ENCODE measurements at regions not wholly inside any gene's neighbourhood (a gene's known extent, or its start where the extent isn't known, plus 50 kb on each side); places are given as distances from the start of the nearest gene placed in this dataset.

GRCh38 chr2:113838744-113839444 is 51.0 kb upstream of the ACTR3 start:
- no peak overlapping the region for H3K4ac ChIP-seq (ENCODE audit: low read depth, low read length)
- H3K18ac ChIP-seq (ENCODE audit: low read length) = no peak overlapping the region
- no peak overlapping the region for H2AFZ ChIP-seq (ENCODE audit: insufficient read depth, low read length, poor library complexity)
- no peak overlapping the region for H4K12ac ChIP-seq (ENCODE audit: low read depth, low read length)
- no peak overlapping the region for H3K27ac ChIP-seq (ENCODE audit: low read depth, low read length)
- no peaks in the 10 kb centered on the region for H3K9me3 ChIP-seq (ENCODE audit: insufficient read depth, low read depth, low read length)
- H3K4me3 ChIP-seq (ENCODE audit: low read depth, low read length) = no peak overlapping the region
- no peak overlapping the region for H2BK5ac ChIP-seq (ENCODE audit: low read depth, low read length, poor library complexity)
- no peaks in the 10 kb centered on the region for H3K36me3 ChIP-seq (ENCODE audit: control insufficient read depth in 1 of 2, insufficient read depth in 2 of 2, low read length in 2 of 2)
- no peak for DNase-seq
- H4K8ac ChIP-seq (ENCODE audit: low read depth, low read length) = no peak overlapping the region
- no CpG with 5 or more reads among the region's 3 CpGs for WGBS (ENCODE audit: extremely low coverage, insufficient coverage, insufficient read length)
- no peak overlapping the region for H2BK12ac ChIP-seq (ENCODE audit: low read length)
- no peak overlapping the region for H3K23ac ChIP-seq (ENCODE audit: low read length)
- no peak overlapping the region for H2AK5ac ChIP-seq (ENCODE audit: low read length)
- no peaks in the 10 kb centered on the region for H3K27me3 ChIP-seq (ENCODE audit: insufficient read depth, low read length)
- no peak overlapping the region for H2BK120ac ChIP-seq (ENCODE audit: insufficient read depth, low read length, poor library complexity)
- H3K9ac ChIP-seq (ENCODE audit: low read length) = no peak overlapping the region
- no peak overlapping the region for H3K4me2 ChIP-seq (ENCODE audit: low read length)
- H3K79me2 ChIP-seq (ENCODE audit: control insufficient read depth, insufficient read depth, low read length, poor library complexity) = no peaks in the 10 kb centered on the region
- H3K79me1 ChIP-seq (ENCODE audit: low read length) = no peaks in the 10 kb centered on the region
- no peak overlapping the region for H4K91ac ChIP-seq (ENCODE audit: low read depth, low read length)
- H3K4me1 ChIP-seq (ENCODE audit: control insufficient read depth in 1 of 2, insufficient read depth in 2 of 2, low read length in 2 of 2) = peaks cover 0 to 13% of the 10 kb centered on the region in 2 experiments
- no peak overlapping the region for H3K14ac ChIP-seq (ENCODE audit: low read length)

- Histone ChIP-seq H2BK5ac (ENCODE audit: low read depth, low read length, poor library complexity) (no peak overlapping the region), H3K18ac (ENCODE audit: low read length) (no peak overlapping the region), H3K27ac (ENCODE audit: low read depth, low read length) (no peak overlapping the region), H3K27me3 (ENCODE audit: insufficient read depth, low read length) (no peaks in the 10 kb centered on the region), H3K4me2 (ENCODE audit: low read length) (no peak overlapping the region), H3K4ac (ENCODE audit: low read depth, low read length) (no peak overlapping the region), H4K8ac (ENCODE audit: low read depth, low read length) (no peak overlapping the region), H2BK12ac (ENCODE audit: low read length) (no peak overlapping the region), H3K23ac (ENCODE audit: low read length) (no peak overlapping the region), H3K14ac (ENCODE audit: low read length) (no peak overlapping the region), H3K9me3 (ENCODE audit: insufficient read depth, low read depth, low read length) (no peaks in the 10 kb centered on the region), H2BK120ac (ENCODE audit: insufficient read depth, low read length, poor library complexity) (no peak overlapping the region), H3K36me3 (ENCODE audit: control insufficient read depth in 1 of 2, insufficient read depth in 2 of 2, low read length in 2 of 2) (no peaks in the 10 kb centered on the region), H4K91ac (ENCODE audit: low read depth, low read length) (no peak overlapping the region), H3K4me3 (ENCODE audit: low read depth, low read length) (no peak overlapping the region), H3K9ac (ENCODE audit: low read length) (no peak overlapping the region), H3K79me1 (ENCODE audit: low read length) (no peaks in the 10 kb centered on the region), H2AFZ (ENCODE audit: insufficient read depth, low read length, poor library complexity) (no peak overlapping the region), H3K79me2 (ENCODE audit: control insufficient read depth, insufficient read depth, low read length, poor library complexity) (no peaks in the 10 kb centered on the region), H3K4me1 (ENCODE audit: control insufficient read depth in 1 of 2, insufficient read depth in 2 of 2, low read length in 2 of 2) (peaks cover 0 to 13% of the 10 kb centered on the region in 2 experiments), H2AK5ac (ENCODE audit: low read length) (no peak overlapping the region), H4K12ac (ENCODE audit: low read depth, low read length) (no peak overlapping the region)
- DNase-seq = no peak
- WGBS (ENCODE audit: extremely low coverage, insufficient coverage, insufficient read length) = no CpG with 5 or more reads among the region's 2 CpGs
Measured at GRCh38 chr2:113838277-113838676, 51.6 kb upstream of the ACTR3 start.

DNA sequence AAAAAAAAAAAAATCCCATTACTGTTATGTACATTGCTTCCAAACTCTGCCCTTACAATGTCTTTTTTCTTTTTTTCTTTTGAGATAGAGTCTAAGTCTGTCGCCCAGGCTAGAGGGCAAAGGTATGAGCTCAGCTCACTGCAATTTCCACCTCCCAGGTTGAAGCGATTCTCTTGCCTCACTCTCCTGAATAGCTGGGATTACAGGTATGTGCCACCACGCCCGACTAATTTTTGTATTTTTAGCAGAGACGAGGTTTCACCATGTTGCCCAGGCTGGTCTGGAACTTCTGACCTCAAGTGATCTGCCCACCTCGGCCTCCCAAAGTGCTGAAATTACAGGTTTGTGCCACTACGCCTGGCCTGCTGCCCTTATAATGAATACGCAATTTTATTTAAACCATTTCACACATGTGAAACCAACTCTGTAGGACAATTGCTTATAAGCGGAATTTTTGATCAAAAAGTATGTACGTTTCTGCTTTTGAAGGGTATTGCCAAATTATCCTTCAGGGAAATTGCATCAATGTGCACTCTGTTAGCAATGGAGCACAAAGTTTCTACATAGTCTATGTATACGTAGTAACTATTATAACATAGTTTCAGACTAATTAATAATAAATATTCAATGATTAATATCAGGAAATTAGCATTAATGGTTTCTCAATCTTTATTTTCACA is 55.7 kb upstream of the ACTR3 start:
- no peak overlapping the region for H4K91ac ChIP-seq (ENCODE audit: low read depth, low read length)
- no peak overlapping the region for H3K4me3 ChIP-seq (ENCODE audit: low read depth, low read length)
- H3K14ac ChIP-seq (ENCODE audit: low read length) = no peak overlapping the region
- no peak overlapping the region for H3K9ac ChIP-seq (ENCODE audit: low read length)
- H3K79me1 ChIP-seq (ENCODE audit: low read length) = no peaks in the 10 kb centered on the region
- no peaks in the 10 kb centered on the region for H3K36me3 ChIP-seq (ENCODE audit: control insufficient read depth in 1 of 2, insufficient read depth in 2 of 2, low read length in 2 of 2)
- no peak overlapping the region for H2AFZ ChIP-seq (ENCODE audit: insufficient read depth, low read length, poor library complexity)
- no CpG with 5 or more reads among the region's 11 CpGs for WGBS (ENCODE audit: extremely low coverage, insufficient coverage, insufficient read length)
- no peaks in the 10 kb centered on the region for H3K79me2 ChIP-seq (ENCODE audit: control insufficient read depth, insufficient read depth, low read length, poor library complexity)
- no peak overlapping the region for H2AK5ac ChIP-seq (ENCODE audit: low read length)
- H3K9me3 ChIP-seq (ENCODE audit: insufficient read depth, low read depth, low read length) = no peaks in the 10 kb centered on the region
- no peak overlapping the region for H3K4ac ChIP-seq (ENCODE audit: low read depth, low read length)
- H3K4me2 ChIP-seq (ENCODE audit: low read length) = peak overlapping the region; percentile 6
- no peak overlapping the region for H2BK12ac ChIP-seq (ENCODE audit: low read length)
- H4K8ac ChIP-seq (ENCODE audit: low read depth, low read length) = no peak overlapping the region
- peaks cover 4 to 5% of the 10 kb centered on the region in 2 experiments for H3K4me1 ChIP-seq (ENCODE audit: control insufficient read depth in 1 of 2, insufficient read depth in 2 of 2, low read length in 2 of 2)
- no peak overlapping the region for H4K12ac ChIP-seq (ENCODE audit: low read depth, low read length)
- no peak overlapping the region for H2BK5ac ChIP-seq (ENCODE audit: low read depth, low read length, poor library complexity)
- H2BK120ac ChIP-seq (ENCODE audit: insufficient read depth, low read length, poor library complexity) = no peak overlapping the region
- H3K27me3 ChIP-seq (ENCODE audit: insufficient read depth, low read length) = no peaks in the 10 kb centered on the region
- H3K18ac ChIP-seq (ENCODE audit: low read length) = no peak overlapping the region
- H3K23ac ChIP-seq (ENCODE audit: low read length) = no peak overlapping the region
- no peak overlapping the region for H3K27ac ChIP-seq (ENCODE audit: low read depth, low read length)
- DNase-seq = peak; percentile 94 to 97

DNA sequence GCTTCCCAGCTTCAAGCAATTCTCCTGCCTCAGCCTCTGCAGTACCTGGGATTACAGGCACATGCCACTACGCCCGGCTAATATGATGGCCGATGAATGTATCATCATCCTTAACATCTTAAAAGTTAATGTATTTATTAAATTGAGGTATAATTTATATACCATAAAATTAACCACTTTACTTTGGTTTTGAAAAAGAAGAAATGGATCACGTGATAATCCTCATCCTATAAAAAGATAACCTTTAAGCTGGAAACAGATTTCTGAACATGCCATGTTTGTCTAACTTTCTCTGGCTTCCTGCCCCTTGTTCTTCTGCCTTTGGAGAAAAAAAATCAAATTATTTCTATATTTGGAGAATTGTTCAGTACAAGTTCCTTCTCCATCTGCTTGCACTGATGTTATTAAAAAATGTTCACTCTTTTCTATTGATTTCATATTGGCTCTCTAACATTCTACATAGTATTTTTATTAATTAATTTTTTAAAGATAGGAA is 57.0 kb upstream of the ACTR3 start:
- Histone ChIP-seq H3K4me1 (ENCODE audit: control insufficient read depth in 1 of 2, insufficient read depth in 2 of 2, low read length in 2 of 2) (peaks cover 4 to 5% of the 10 kb centered on the region in 2 experiments), H3K23ac (ENCODE audit: low read length) (no peak overlapping the region), H4K8ac (ENCODE audit: low read depth, low read length) (no peak overlapping the region), H3K9ac (ENCODE audit: low read length) (no peak overlapping the region), H2AK5ac (ENCODE audit: low read length) (no peak overlapping the region), H4K91ac (ENCODE audit: low read depth, low read length) (no peak overlapping the region), H3K18ac (ENCODE audit: low read length) (no peak overlapping the region), H3K27me3 (ENCODE audit: insufficient read depth, low read length) (no peaks in the 10 kb centered on the region), H3K79me1 (ENCODE audit: low read length) (no peaks in the 10 kb centered on the region), H3K36me3 (ENCODE audit: control insufficient read depth in 1 of 2, insufficient read depth in 2 of 2, low read length in 2 of 2) (no peaks in the 10 kb centered on the region), H2BK12ac (ENCODE audit: low read length) (no peak overlapping the region), H3K4me2 (ENCODE audit: low read length) (no peak overlapping the region), H3K27ac (ENCODE audit: low read depth, low read length) (no peak overlapping the region), H2BK120ac (ENCODE audit: insufficient read depth, low read length, poor library complexity) (no peak overlapping the region), H3K4ac (ENCODE audit: low read depth, low read length) (no peak overlapping the region), H2AFZ (ENCODE audit: insufficient read depth, low read length, poor library complexity) (no peak overlapping the region), H4K12ac (ENCODE audit: low read depth, low read length) (no peak overlapping the region), H3K79me2 (ENCODE audit: control insufficient read depth, insufficient read depth, low read length, poor library complexity) (no peaks in the 10 kb centered on the region), H3K9me3 (ENCODE audit: insufficient read depth, low read depth, low read length) (no peaks in the 10 kb centered on the region), H2BK5ac (ENCODE audit: low read depth, low read length, poor library complexity) (no peak overlapping the region), H3K14ac (ENCODE audit: low read length) (no peak overlapping the region), H3K4me3 (ENCODE audit: low read depth, low read length) (no peak overlapping the region)
- DNase-seq = no peak
- no CpG with 5 or more reads among the region's 4 CpGs for WGBS (ENCODE audit: extremely low coverage, insufficient coverage, insufficient read length)

All from trophoblast cell (in vitro differentiated cells and primary cell).